ENCODE measurements at regions not wholly inside any gene's neighbourhood (a gene's known extent, or its start where the extent isn't known, plus 50 kb on each side); places are given as distances from the start of the nearest gene placed in this dataset.

DNA sequence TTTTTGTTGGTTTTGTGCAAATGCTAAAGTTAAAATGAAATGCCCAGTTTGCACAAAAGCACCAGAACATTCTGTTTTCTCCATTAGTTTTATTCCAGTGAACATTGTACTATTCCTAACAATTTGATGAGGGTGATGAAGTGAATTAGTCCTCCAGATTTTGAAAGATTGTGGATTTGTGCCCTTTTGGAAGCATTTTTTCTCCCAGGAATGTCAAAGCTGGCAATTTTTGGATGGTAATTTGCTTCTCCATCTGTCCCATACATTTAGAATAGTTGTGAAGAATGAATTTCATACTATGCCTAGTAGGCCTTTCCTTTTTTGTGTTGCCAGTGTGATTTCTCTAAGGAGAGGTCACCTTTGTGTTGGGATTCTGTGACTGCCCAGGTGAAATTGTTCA lies 797.2 kb downstream of the BCKDHB start:
- no peak overlapping the region for H3K27ac ChIP-seq
- intact Hi-C loops (cut with DNase I; ENCODE audit: low total_unique reads), result no loop called here
- no peaks in the 10 kb centered on the region for H3K36me3 ChIP-seq
- H3K9me3 ChIP-seq, result peaks cover 9 to 12% of the 10 kb centered on the region in 2 donors
- no peaks in the 10 kb centered on the region for H3K27me3 ChIP-seq
- H3K4me1 ChIP-seq, result no peaks in the 10 kb centered on the region
- TF ChIP-seq POLR2A (IDR thresholded peaks at IDR 0.05) (no peak), POLR2AphosphoS5 (IDR thresholded peaks at IDR 0.05) (no peak)
- TF ChIP-seq, protein P1, sequence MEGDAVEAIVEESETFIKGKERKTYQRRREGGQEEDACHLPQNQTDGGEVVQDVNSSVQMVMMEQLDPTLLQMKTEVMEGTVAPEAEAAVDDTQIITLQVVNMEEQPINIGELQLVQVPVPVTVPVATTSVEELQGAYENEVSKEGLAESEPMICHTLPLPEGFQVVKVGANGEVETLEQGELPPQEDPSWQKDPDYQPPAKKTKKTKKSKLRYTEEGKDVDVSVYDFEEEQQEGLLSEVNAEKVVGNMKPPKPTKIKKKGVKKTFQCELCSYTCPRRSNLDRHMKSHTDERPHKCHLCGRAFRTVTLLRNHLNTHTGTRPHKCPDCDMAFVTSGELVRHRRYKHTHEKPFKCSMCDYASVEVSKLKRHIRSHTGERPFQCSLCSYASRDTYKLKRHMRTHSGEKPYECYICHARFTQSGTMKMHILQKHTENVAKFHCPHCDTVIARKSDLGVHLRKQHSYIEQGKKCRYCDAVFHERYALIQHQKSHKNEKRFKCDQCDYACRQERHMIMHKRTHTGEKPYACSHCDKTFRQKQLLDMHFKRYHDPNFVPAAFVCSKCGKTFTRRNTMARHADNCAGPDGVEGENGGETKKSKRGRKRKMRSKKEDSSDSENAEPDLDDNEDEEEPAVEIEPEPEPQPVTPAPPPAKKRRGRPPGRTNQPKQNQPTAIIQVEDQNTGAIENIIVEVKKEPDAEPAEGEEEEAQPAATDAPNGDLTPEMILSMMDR (IDR thresholded peaks at IDR 0.05), result no peak
- DNase-seq (ENCODE audit: low spot score in 2 of 2), result no peak
- H3K4me3 ChIP-seq, result no peak overlapping the region

DNA sequence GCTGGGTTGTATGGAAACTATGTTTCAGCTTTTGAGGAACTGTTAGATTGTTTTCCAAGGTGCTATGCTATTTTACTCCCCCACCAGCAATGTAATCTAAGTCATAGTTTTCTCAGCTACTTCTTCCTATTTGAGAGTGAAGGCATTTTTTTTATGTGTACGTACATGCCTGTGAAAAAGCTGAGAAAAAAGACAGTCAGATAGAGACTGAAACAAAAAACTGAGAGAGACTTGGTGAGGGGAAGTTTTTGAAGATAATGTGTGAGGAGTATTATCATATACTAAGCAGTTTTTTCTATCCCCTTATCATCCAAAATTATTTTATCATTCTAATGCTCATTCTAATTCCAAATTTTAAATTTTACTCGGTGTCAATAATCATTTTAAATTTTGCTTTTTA lies 780.0 kb downstream of the BCKDHB start:
- intact Hi-C loops (cut with DNase I; ENCODE audit: low total_unique reads), result no loop called here
- DNase-seq (ENCODE audit: low spot score in 2 of 2), result no peak
- TF ChIP-seq POLR2A (IDR thresholded peaks at IDR 0.05), result no peak
- TF ChIP-seq, protein P1 (IDR thresholded peaks at IDR 0.05), result no peak
- no peak for TF ChIP-seq POLR2AphosphoS5 (IDR thresholded peaks at IDR 0.05)

DNA sequence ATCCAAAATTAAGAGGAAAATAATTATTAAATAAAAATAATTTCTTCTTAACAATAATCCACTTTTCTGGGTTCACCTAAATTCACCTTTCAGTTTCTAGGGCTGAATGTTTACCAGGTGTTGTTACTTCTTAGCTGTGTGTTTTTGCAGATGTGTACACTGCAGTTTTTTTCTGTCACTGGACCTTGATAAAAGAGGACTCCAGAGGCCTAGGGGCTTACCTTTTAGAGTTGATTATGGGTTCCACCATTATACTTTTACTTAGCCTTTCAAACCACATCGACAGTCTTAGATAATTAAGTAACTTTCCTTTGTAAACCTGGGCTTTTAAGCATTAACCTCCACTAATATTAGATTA lies 766.5 kb downstream of the BCKDHB start:
- Histone ChIP-seq H3K4me1 (no peaks in the 10 kb centered on the region), H3K9me3 (peaks cover 0 to 6% of the 10 kb centered on the region in 2 donors), H3K36me3 (no peaks in the 10 kb centered on the region), H3K27ac (no peak overlapping the region), H3K4me3 (no peak overlapping the region), H3K27me3 (no peaks in the 10 kb centered on the region)
- DNase-seq (ENCODE audit: low spot score in 2 of 2), result no peak
- TF ChIP-seq POLR2AphosphoS5 (IDR thresholded peaks at IDR 0.05), result no peak
- TF ChIP-seq, protein P1 (IDR thresholded peaks at IDR 0.05), result no peak
- TF ChIP-seq POLR2A (IDR thresholded peaks at IDR 0.05), result no peak
- intact Hi-C loops (cut with DNase I; ENCODE audit: low total_unique reads), result no loop called here

More for the DNA sequence above, 780.0 kb downstream of the BCKDHB start:
- H3K4me1 ChIP-seq, result no peaks in the 10 kb centered on the region
- no peaks in the 10 kb centered on the region for H3K36me3 ChIP-seq
- no peaks in the 10 kb centered on the region for H3K9me3 ChIP-seq
- no peak overlapping the region for H3K4me3 ChIP-seq
- H3K27me3 ChIP-seq, result no peaks in the 10 kb centered on the region
- no peak overlapping the region for H3K27ac ChIP-seq

DNA sequence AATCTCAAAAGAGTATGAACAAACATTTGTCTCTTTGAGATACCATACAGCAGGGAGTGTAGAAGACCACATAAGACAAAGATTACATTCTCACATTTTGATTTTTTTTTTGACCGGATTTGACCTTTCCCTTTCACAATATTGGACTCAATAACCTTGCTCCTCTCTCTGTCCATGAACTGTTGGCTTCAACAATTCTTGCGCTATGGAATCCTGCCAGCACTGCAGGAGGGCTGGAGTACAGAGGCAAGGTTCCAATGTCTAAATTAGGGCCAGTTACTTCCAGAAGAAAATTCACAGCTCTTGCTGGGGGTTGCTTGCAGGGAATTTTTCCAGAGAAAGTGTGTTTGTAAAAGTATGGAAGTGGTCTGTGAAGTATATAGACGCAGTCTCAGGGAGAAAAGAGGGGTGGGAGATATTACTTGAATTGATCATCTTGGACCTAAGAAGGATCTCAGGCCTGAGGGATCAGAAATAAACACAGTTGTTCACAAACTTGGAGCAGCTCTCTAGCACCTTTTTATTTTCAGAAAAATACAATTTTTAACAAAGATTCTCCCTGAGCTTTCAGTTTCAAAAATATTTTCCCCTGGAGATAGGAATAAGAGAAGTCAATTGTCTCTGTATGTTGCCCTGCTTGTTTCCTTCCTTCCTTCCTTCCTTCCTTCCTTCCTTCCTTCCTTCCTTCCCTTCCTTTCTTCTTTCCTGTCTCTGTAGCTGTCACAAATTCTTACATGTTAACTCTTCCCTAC lies 765.9 kb downstream of the BCKDHB start:
- intact Hi-C loops (cut with DNase I; ENCODE audit: low total_unique reads), result no loop called here
- H3K36me3 ChIP-seq, result no peaks in the 10 kb centered on the region
- peaks cover 0 to 6% of the 10 kb centered on the region in 2 donors for H3K9me3 ChIP-seq
- no peaks in the 10 kb centered on the region for H3K4me1 ChIP-seq
- TF ChIP-seq POLR2AphosphoS5 (IDR thresholded peaks at IDR 0.05), result no peak
- no peak for TF ChIP-seq POLR2A (IDR thresholded peaks at IDR 0.05)
- TF ChIP-seq, protein P1 (IDR thresholded peaks at IDR 0.05), result no peak
- no peaks in the 10 kb centered on the region for H3K27me3 ChIP-seq
- no peak for DNase-seq (ENCODE audit: low spot score in 2 of 2)
- H3K4me3 ChIP-seq, result no peak overlapping the region
- no peak overlapping the region for H3K27ac ChIP-seq

DNA sequence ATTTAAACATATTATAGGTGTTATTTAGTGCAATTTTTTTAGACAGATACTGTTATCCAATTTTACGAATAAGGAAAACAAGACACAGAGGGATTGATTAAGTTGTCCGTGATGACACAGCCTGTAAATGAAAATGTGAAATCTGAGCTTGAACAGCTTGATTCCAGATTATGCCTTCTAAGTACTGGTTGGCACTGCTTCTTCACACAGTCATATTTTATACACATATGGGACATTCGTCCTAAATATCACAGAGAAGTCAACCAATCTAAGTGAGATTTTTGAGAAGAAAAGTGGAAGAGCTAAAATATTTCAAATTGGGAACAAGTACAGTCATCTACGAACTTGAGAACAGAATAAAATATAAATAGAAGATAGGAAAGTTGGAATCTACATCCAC lies 756.3 kb downstream of the BCKDHB start:
- no peak overlapping the region for H3K27ac ChIP-seq
- H3K36me3 ChIP-seq, result no peaks in the 10 kb centered on the region
- TF ChIP-seq, protein P1 (IDR thresholded peaks at IDR 0.05), result no peak
- TF ChIP-seq POLR2A (IDR thresholded peaks at IDR 0.05), result no peak
- no peak for TF ChIP-seq POLR2AphosphoS5 (IDR thresholded peaks at IDR 0.05)
- H3K4me3 ChIP-seq, result no peak overlapping the region
- intact Hi-C loops (cut with DNase I; ENCODE audit: low total_unique reads), result no loop called here
- H3K4me1 ChIP-seq, result no peaks in the 10 kb centered on the region
- no peaks in the 10 kb centered on the region for H3K27me3 ChIP-seq
- DNase-seq (ENCODE audit: low spot score in 2 of 2), result no peak
- no peaks in the 10 kb centered on the region for H3K9me3 ChIP-seq
